ENCODE measurements at regions not wholly inside any gene's neighbourhood (a gene's known extent, or its start where the extent isn't known, plus 50 kb on each side); places are given as distances from the start of the nearest gene placed in this dataset.
A peak's percentile ranks its signal among the peaks of the same experiment; 100 is the strongest.
"Not testable (repeated sequence)": the region's sequence is repeated elsewhere in the genome, so short reads cannot be mapped to it uniquely, and the experiment has no call there.

DNA sequence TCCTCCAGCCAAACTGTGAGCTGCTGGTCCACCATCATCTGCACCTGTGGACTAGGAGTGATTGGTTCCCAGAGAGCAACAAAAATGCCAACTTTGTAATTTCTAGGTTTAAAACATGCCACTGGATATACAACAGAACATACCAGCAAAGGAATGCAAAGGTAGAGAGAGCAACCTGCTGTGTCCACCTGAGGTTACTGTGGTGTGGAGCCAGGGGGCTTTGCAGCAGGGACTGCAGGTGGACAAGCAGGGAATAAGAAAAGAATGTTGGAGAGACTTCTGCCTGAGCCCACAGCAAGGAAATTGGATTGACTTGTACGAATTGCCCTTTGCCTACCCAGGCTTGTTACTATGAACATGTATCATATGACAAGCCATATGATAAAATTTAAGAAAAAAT is 345.2 kb upstream of the SPHKAP start:
- no peak for DNase-seq (ENCODE audit: low read depth, low spot score)

DNA sequence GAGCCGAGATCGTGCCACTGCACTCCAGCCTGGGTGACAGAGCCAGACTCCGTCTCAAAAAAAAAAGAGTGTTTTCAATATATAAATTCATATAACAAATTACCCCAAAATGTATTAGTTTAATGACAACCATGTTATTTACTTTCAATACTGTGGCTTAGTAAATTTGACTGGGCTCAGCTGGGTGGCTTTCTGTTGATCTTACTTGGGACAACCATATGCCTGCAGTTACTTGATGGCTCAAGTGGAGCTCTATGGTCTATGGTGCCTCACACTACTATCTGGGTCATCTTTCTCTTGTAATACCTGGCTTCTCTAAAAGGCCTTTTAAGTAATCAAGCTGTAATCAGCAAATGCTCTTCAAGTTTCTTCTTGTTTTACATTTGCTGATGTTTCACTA is 341.5 kb upstream of the SPHKAP start:
- DNase-seq (ENCODE audit: low read depth, low spot score): no peak

- DNase-seq (ENCODE audit: low read depth, low spot score): no peak
These were observed 340.8 kb upstream of the SPHKAP start for GRCh38 chr2:228522276-228522675.

GRCh38 chr2:228519561-228519960 is 338.1 kb upstream of the SPHKAP start:
- no peak for DNase-seq (ENCODE audit: low read depth, low spot score)

DNA sequence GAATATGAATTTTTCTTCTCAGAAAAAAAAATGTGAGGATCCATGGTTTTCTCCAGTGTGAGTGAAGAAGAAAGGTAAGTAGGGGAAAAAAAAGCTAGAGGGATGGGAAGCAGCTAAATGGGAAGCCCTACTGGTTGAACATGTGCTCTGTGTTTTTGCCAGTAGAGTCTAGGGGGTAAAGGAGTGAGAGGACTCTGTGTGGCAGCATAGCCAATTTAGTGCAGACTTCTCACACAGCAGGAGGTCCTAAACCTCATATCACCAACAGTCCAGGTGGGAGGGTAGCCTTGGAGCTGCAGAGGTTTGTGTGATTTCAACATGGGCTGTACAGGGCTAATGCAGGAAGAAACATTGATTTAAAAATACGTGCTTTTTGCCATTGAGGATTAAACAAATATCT is 334.5 kb upstream of the SPHKAP start:
- no peak for DNase-seq (ENCODE audit: low read depth, low spot score)

- not testable (repeated sequence) for DNase-seq (ENCODE audit: low read depth, low spot score)
These were observed 332.0 kb upstream of the SPHKAP start for GRCh38 chr2:228513480-228513879.

GRCh38 chr2:228509021-228509420 is 327.5 kb upstream of the SPHKAP start:
- no peak for DNase-seq (ENCODE audit: low read depth, low spot score)

- peak; percentile 71 for DNase-seq (ENCODE audit: low read depth, low spot score)
These were observed 326.4 kb upstream of the SPHKAP start for GRCh38 chr2:228507870-228508269.

DNA sequence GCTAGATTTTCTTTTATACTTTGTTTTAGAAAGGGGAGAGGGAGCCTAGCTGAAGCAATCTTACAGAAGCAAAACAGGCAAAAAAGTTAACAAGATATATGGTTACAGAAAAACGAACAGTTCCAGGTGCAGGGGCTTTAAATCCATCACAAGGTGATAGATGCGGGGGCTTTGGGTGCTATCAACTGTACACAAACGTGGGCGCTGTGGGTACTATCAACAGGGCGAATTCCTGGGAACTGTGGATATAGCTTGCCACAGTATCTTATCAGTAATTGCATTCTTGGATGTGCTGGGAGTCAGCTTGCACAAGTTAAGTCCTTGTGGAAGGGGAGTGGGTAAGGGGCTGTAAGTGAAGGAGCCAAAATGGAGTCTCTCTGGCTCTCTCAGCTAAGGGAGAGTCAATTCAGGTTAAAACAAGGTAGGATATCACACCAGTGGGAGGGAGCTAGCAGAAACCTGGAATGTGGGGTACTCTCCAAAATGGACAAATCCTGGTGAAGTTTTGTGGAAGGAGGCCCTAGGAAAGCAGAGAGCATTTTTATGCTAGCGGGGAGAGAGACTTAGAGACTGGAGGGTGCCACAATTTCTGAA is 325.8 kb upstream of the SPHKAP start:
- peak; percentile 14 for DNase-seq (ENCODE audit: low read depth, low spot score)

GRCh38 chr2:228503731-228504130 is 322.2 kb upstream of the SPHKAP start:
- no peak for DNase-seq (ENCODE audit: low read depth, low spot score)

- no peak for DNase-seq (ENCODE audit: low read depth, low spot score)
These were observed 312.4 kb upstream of the SPHKAP start for GRCh38 chr2:228493852-228494251.

DNA sequence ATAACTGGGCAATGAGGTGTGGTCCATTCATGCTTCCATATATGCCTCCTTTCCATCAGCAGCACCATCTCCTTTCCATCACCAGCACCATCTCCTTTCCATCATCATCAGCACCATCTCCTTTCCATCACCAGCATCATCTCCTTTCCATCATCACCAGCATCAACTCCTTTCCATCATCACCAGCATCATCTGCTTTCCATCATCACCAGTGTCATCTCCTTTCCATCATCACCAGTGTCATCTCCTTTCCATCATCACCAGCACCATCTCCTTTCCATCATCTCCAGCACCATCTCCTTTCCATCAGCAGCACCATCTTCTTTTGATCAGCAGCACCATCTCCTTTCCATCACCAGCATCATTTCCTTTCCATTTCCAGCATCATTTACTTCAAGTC is 297.5 kb upstream of the SPHKAP start:
- DNase-seq (ENCODE audit: low read depth, low spot score): no peak

- no peak for DNase-seq (ENCODE audit: low read depth, low spot score)
These were observed 293.0 kb upstream of the SPHKAP start for GRCh38 chr2:228474466-228474865.

GRCh38 chr2:228469721-228470120 is 288.2 kb upstream of the SPHKAP start:
- DNase-seq (ENCODE audit: low read depth, low spot score): no peak

GRCh38 chr2:228466851-228467250 is 285.4 kb upstream of the SPHKAP start:
- DNase-seq (ENCODE audit: low read depth, low spot score): no peak

- no peak for DNase-seq (ENCODE audit: low read depth, low spot score)
These were observed 283.9 kb upstream of the SPHKAP start for GRCh38 chr2:228465408-228465807.

DNA sequence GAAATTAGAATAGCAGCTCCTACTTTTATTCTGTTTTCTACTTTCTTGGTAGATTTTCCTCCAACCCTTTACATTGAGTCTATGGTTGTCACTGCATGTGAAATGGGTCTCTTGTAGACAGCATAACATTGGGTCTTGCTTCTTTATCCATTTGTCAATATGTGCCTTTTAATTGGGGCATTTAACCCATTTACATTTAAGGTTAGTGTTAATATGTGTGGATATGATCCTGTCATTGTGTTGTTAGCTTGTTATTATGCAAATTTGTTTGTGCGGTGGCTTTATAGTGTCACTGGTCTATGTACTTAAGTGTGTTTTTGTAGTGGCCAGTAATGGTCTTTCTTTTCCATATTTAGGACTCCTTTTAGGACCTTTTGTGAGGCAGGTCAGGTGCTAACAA is 276.9 kb upstream of the SPHKAP start:
- DNase-seq (ENCODE audit: low read depth, low spot score): no peak

- peak; percentile 11 for DNase-seq (ENCODE audit: low read depth, low spot score)
These were observed 265.9 kb upstream of the SPHKAP start for GRCh38 chr2:228447266-228447915.

DNA sequence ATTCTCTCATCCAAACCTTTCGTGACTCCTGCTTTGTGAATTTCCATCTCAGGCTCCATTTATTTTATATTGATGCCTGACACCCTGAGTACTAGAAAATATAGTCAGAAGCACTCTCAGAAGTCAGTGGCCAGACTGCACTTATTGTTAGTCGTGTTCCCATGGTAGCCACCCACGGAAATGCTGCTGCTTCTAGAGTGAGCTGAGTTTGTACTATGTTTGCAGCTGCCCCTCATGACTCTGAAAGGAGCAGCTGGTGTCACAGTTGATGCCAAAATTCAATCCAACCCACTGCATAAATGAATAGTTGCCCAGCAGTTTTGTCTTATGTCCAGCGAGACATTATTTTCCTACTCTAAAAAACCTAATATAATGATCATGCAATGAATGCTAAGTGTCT is 265.2 kb upstream of the SPHKAP start:
- DNase-seq (ENCODE audit: low read depth, low spot score): no peak

GRCh38 chr2:228444161-228444560 is 262.7 kb upstream of the SPHKAP start:
- no peak for DNase-seq (ENCODE audit: low read depth, low spot score)

GRCh38 chr2:228433721-228434120 is 252.2 kb upstream of the SPHKAP start:
- DNase-seq (ENCODE audit: low read depth, low spot score): no peak

- no peak for DNase-seq (ENCODE audit: low read depth, low spot score)
These were observed 250.6 kb upstream of the SPHKAP start for GRCh38 chr2:228432116-228432515.

- no peak for DNase-seq (ENCODE audit: low read depth, low spot score)
These were observed 249.5 kb upstream of the SPHKAP start for GRCh38 chr2:228430986-228431385.

Measured in ELF-1 (cell line).